SK-N-SH (cell line): ENCODE measurements at regions not wholly inside any gene's neighbourhood (a gene's known extent, or its start where the extent isn't known, plus 50 kb on each side); places are given as distances from the start of the nearest gene placed in this dataset.
A peak's percentile ranks its signal among the peaks of the same experiment; 100 is the strongest.

Source experiments
- CTCF ChIA-PET: fragments of 300-600, 350-600 bp; formaldehyde crosslinking; extraction: SDS; loops from one replicate; lab custom pipeline; 2021; lab: Yijun Ruan, JAX
- POLR2A ChIA-PET: fragments of 350-600 bp; sonication (Branson Sonifier 250); formaldehyde crosslinking; extraction: SDS; loops from one replicate; lab custom pipeline; 2020; ENCODE audit warnings: antibody characterized with exemption, inconsistent platforms; lab: Yijun Ruan, JAX
- DNase-seq: peaks from one replicate; pipeline ENCODE4 v3.0.0; 2012
- H2AFZ ChIP-seq: fragments of 200-600 bp; sonication (generic); 2 replicates; pipeline ENCODE4 v1.8.1; 2016; ENCODE audit warnings: antibody characterized with exemption, mild to moderate bottlenecking, low read depth
- H3F3A ChIP-seq: fragments of 200-600 bp; sonication (generic); replicated peaks from 2 replicates; pipeline ENCODE3; 2016; ENCODE audit warnings: antibody characterized with exemption, mild to moderate bottlenecking; ENCODE audit not compliant: insufficient read depth
- H3K27ac ChIP-seq, 2 experiments: fragments of 200-500 bp in 1 of 2; fragments of 200-600 bp in 1 of 2; sonication (Bioruptor generic) in 1 of 2; sonication (generic), shearing (Covaris generic) in 1 of 2; 2 replicates each; pipeline versions ENCODE4 v1.5.1 to v1.6.1; 2014 to 2016; ENCODE audit warnings: low read depth in 2 of 2, inconsistent platforms in 1 of 2, low read length in 1 of 2, mild to moderate bottlenecking in 1 of 2, mixed read lengths in 1 of 2
- H3K27me3 ChIP-seq: fragments of 200-600 bp; sonication (generic), shearing (Covaris generic); 2 replicates; pipeline ENCODE4 v1.6.1; 2016; ENCODE audit warnings: mixed run types; ENCODE audit not compliant: insufficient read depth
- H3K36me3 ChIP-seq, 2 experiments: fragments of 200-500 bp in 1 of 2; fragments of 200-600 bp in 1 of 2; sonication (Bioruptor generic) in 1 of 2; sonication (generic) in 1 of 2; replicated peaks in 1 of 2; 2 replicates each; pipeline versions ENCODE3 to v1.5.1; 2014 to 2016; ENCODE audit warnings: low read length in 1 of 2, mild to moderate bottlenecking in 1 of 2; ENCODE audit not compliant: insufficient read depth in 2 of 2, control insufficient read depth in 1 of 2
- H3K4me1 ChIP-seq, 2 experiments: fragments of 200-500 bp in 1 of 2; fragments of 200-600 bp in 1 of 2; sonication (Bioruptor generic) in 1 of 2; sonication (generic), shearing (Covaris generic) in 1 of 2; 2 replicates each; pipeline versions ENCODE4 v1.5.1 to v1.6.1; 2014 to 2016; ENCODE audit warnings: low read depth in 1 of 2, low read length in 1 of 2, mixed run types in 1 of 2; ENCODE audit not compliant: insufficient read depth in 2 of 2, control insufficient read depth in 1 of 2
- H3K4me2 ChIP-seq: fragments of 200-600 bp; sonication (generic), shearing (Covaris generic); 2 replicates; pipeline ENCODE4 v1.6.1; 2017; ENCODE audit warnings: mixed run types
- H3K4me3 ChIP-seq, 2 experiments: fragments of 200-500 bp in 1 of 2; fragments of 200-600 bp in 1 of 2; sonication (Bioruptor generic) in 1 of 2; sonication (generic), shearing (Covaris generic) in 1 of 2; 2 replicates each; pipeline versions ENCODE4 v1.5.1 to v1.8.1; 2014 to 2016; ENCODE audit warnings: low read depth in 2 of 2, inconsistent platforms in 1 of 2, low read length in 1 of 2, mild to moderate bottlenecking in 1 of 2, mixed read lengths in 1 of 2, moderate library complexity in 1 of 2
- H3K79me2 ChIP-seq: fragments of 200-600 bp; sonication (generic); 2 replicates; pipeline ENCODE4 v1.8.1; 2017; ENCODE audit warnings: mild to moderate bottlenecking; ENCODE audit not compliant: insufficient read depth
- H3K9ac ChIP-seq: fragments of 200-600 bp; sonication (generic); 2 replicates; pipeline ENCODE4 v1.6.1; 2017; ENCODE audit warnings: mixed run types
- H3K9me2 ChIP-seq: fragments of 200-600 bp; sonication (generic); 2 replicates; pipeline ENCODE4 v1.6.1; 2017; ENCODE audit warnings: mixed run types
- H3K9me3 ChIP-seq: fragments of 200-600 bp; sonication (generic); 2 replicates; pipeline ENCODE4 v1.6.1; 2017; ENCODE audit warnings: mixed run types, mild to moderate bottlenecking, moderate library complexity
- H4K20me1 ChIP-seq: fragments of 200-600 bp; sonication (generic); 2 replicates; pipeline ENCODE4 v1.6.1; 2017; ENCODE audit warnings: mild to moderate bottlenecking, mixed run types; ENCODE audit not compliant: insufficient read depth
- CHD2 ChIP-seq: fragments of 150-350 bp; IDR thresholded peaks from 2 replicates; pipeline ENCODE4 v1.6.1; 2018; ENCODE audit warnings: low read length; ENCODE audit not compliant: partially characterized antibody
- ELF1 ChIP-seq: IDR thresholded peaks from 2 replicates; pipeline ENCODE4 v1.4.0; 2012
- EP300 ChIP-seq, 2 experiments: IDR thresholded peaks; 2 replicates each; pipeline versions ENCODE4 v1.4.0 to v1.6.1; 2012; ENCODE audit warnings: borderline replicate concordance in 1 of 2, low read depth in 1 of 2, low read length in 1 of 2
- FOSL2 ChIP-seq: IDR thresholded peaks from 2 replicates; pipeline ENCODE4 v1.4.0; 2012; ENCODE audit warnings: low read depth, mild to moderate bottlenecking, moderate library complexity, borderline replicate concordance
- FOXM1 ChIP-seq: IDR thresholded peaks from 2 replicates; pipeline ENCODE4 v1.4.0; 2012; ENCODE audit warnings: low read depth, mild to moderate bottlenecking
- GATA2 ChIP-seq: sonication (generic); formaldehyde crosslinking; IDR thresholded peaks from 2 replicates; pipeline ENCODE4 v1.5.0; 2020; ENCODE audit warnings: mild to moderate bottlenecking, missing genetic modification reagents
- JUND ChIP-seq: IDR thresholded peaks from 2 replicates; pipeline ENCODE4 v1.4.0; 2012
- MEF2A ChIP-seq: IDR thresholded peaks from 2 replicates; pipeline ENCODE4 v1.4.0; 2012; ENCODE audit warnings: low read depth, borderline replicate concordance
- NRF1 ChIP-seq: IDR thresholded peaks from 2 replicates; pipeline ENCODE4 v1.6.1; 2012; ENCODE audit warnings: low read depth, mild to moderate bottlenecking, low read length
- PBX3 ChIP-seq: IDR thresholded peaks from 2 replicates; pipeline ENCODE4; 2012
- POLR2AphosphoS5 ChIP-seq: IDR thresholded peaks from 2 replicates; pipeline ENCODE4 v1.6.1; 2012; ENCODE audit warnings: low read depth, low read length
- RFX5 ChIP-seq: IDR thresholded peaks from 2 replicates; pipeline ENCODE4 v1.6.1; 2012; ENCODE audit warnings: mild to moderate bottlenecking, improper control_type of control experiment, low read length
- RXRA ChIP-seq: IDR thresholded peaks from 2 replicates; pipeline ENCODE4 v1.4.0; 2012; ENCODE audit warnings: low read depth, mild to moderate bottlenecking, borderline replicate concordance
- SMC3 ChIP-seq: IDR thresholded peaks from 2 replicates; pipeline ENCODE4 v1.6.1; 2012; ENCODE audit warnings: low read depth, low read length, improper control_type of control experiment
- TAF1 ChIP-seq: IDR thresholded peaks from 2 replicates; pipeline ENCODE4 v1.6.1; 2012; ENCODE audit warnings: low read depth, mild to moderate bottlenecking, low read length, moderate library complexity, borderline replicate concordance
- TCF12 ChIP-seq: IDR thresholded peaks from 2 replicates; pipeline ENCODE4 v1.4.0; 2012
- TEAD4 ChIP-seq: IDR thresholded peaks from 2 replicates; pipeline ENCODE4 v1.4.0; 2012; ENCODE audit warnings: mild to moderate bottlenecking, borderline replicate concordance; ENCODE audit not compliant: insufficient read depth
- YY1 ChIP-seq: IDR thresholded peaks from 2 replicates; pipeline ENCODE4 v1.4.0; 2012; ENCODE audit warnings: low read depth, mild to moderate bottlenecking
- WGBS: methylation state at CpG from one replicate; pipeline ENCODE4 v1.1.6; 2017; ENCODE audit warnings: low lambda C conversion rate; 5-methylcytosine and 5-hydroxymethylcytosine counted together
- TF ChIP-seq, protein P1 (sequence below): IDR thresholded peaks from 2 replicates; pipeline ENCODE4 v1.4.0; 2012; ENCODE audit warnings: low read depth, borderline replicate concordance
- TF ChIP-seq, protein P2 (sequence below): IDR thresholded peaks from 2 replicates; pipeline ENCODE4 v1.4.0; 2012; ENCODE audit warnings: low read depth, borderline replicate concordance
- TF ChIP-seq, protein P3 (sequence below): fragments of 200-600 bp; sonication (generic); IDR thresholded peaks from 2 replicates; pipeline ENCODE4 v1.6.1; 2017; ENCODE audit warnings: antibody characterized with exemption, mild to moderate bottlenecking, moderate library complexity
- TF ChIP-seq, protein P4 (sequence below): IDR thresholded peaks from 2 replicates; pipeline ENCODE4 v1.4.0; 2012; ENCODE audit warnings: low read depth

DNA sequence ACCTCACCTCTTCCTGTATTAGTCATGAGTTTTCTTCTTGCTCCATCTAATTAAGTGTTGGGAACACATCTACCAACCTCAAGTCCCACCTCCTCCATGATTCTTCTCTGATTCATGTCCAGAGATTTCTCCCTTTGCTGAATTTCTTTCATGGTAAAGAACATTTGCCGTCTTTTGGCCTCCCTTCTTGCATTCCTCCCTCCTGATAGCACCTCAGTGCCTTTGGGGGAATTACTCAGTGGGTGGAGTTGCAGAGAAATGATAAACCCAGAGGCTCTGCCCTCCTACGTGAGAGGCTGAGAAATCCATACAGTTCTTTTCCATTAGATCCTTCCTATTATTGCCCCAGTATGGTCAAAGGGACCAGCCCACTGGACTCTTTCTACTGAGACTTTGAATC, 651.9 kb downstream of the SLC4A3 start:
- Histone ChIP-seq H3K4me2 (0 out of 2 replicates have a peak overlapping the region, but pooled peaks have one; percentile 16), H4K20me1 (no peaks in the 10 kb centered on the region), H3K4me3 (no peak overlapping the region), H3F3A (peaks cover 36% of the 10 kb centered on the region), H3K4me1 (peaks cover 0 to 44% of the 10 kb centered on the region in 2 experiments; a peak in 3 of 4 replicates), H3K27me3 (no peaks in the 10 kb centered on the region), H3K9ac (peak overlapping the region; percentile 47; the same call in 1 of the 2 replicates), H3K79me2 (no peaks in the 10 kb centered on the region), H3K36me3 (no peaks in the 10 kb centered on the region), H2AFZ (peak overlapping the region; percentile 30), H3K9me3 (no peaks in the 10 kb centered on the region), H3K27ac (peak overlapping the region in 1 of 2 experiments; percentile 76; a peak in 2 of 4 replicates), H3K9me2 (no peaks in the 10 kb centered on the region)
- WGBS, result 10% methylated on average over 2 of the region's 2 CpGs
- ChIA-PET CTCF (no interaction called here), POLR2A (no interaction called here)
- TF ChIP-seq EP300 (IDR thresholded peaks at IDR 0.05; ENCODE audit: borderline replicate concordance in 1 of 2, low read depth in 1 of 2, low read length in 1 of 2) (no peak; a peak in 1 of 4 replicates), FOSL2 (peak; percentile 39; the same call in 1 of the 2 replicates)
- DNase-seq, result no peak

GRCh38 chr2:220279840-220280239, 652.4 kb downstream of the SLC4A3 start:
- H3K9ac ChIP-seq, result peak overlapping the region; percentile 47; the same call in 1 of the 2 replicates
- TF ChIP-seq TAF1 (no peak), JUND (peak; percentile 81), TEAD4 (peak; percentile 61; the same call in 1 of the 2 replicates), GATA2 (CRISPR knock-in tag) (no peak), YY1 (no peak), PBX3 (peak; percentile 57), ELF1 (no peak), RXRA (peak; percentile 32; the same call in 1 of the 2 replicates), RFX5 (no peak), FOXM1 (0 out of 2 replicates have a peak, but pooled peaks have one; percentile 50), TCF12 (peak; percentile 70; the same call in 1 of the 2 replicates), SMC3 (no peak), FOSL2 (peak; percentile 81), POLR2AphosphoS5 (no peak), NRF1 (no peak), CHD2 (no peak), MEF2A (no peak)
- TF ChIP-seq, protein P1, sequence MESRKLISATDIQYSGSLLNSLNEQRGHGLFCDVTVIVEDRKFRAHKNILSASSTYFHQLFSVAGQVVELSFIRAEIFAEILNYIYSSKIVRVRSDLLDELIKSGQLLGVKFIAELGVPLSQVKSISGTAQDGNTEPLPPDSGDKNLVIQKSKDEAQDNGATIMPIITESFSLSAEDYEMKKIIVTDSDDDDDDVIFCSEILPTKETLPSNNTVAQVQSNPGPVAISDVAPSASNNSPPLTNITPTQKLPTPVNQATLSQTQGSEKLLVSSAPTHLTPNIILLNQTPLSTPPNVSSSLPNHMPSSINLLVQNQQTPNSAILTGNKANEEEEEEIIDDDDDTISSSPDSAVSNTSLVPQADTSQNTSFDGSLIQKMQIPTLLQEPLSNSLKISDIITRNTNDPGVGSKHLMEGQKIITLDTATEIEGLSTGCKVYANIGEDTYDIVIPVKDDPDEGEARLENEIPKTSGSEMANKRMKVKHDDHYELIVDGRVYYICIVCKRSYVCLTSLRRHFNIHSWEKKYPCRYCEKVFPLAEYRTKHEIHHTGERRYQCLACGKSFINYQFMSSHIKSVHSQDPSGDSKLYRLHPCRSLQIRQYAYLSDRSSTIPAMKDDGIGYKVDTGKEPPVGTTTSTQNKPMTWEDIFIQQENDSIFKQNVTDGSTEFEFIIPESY, result no peak
- TF ChIP-seq, protein P2, sequence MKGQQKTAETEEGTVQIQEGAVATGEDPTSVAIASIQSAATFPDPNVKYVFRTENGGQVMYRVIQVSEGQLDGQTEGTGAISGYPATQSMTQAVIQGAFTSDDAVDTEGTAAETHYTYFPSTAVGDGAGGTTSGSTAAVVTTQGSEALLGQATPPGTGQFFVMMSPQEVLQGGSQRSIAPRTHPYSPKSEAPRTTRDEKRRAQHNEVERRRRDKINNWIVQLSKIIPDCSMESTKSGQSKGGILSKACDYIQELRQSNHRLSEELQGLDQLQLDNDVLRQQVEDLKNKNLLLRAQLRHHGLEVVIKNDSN, result no peak
- TF ChIP-seq, protein P3, sequence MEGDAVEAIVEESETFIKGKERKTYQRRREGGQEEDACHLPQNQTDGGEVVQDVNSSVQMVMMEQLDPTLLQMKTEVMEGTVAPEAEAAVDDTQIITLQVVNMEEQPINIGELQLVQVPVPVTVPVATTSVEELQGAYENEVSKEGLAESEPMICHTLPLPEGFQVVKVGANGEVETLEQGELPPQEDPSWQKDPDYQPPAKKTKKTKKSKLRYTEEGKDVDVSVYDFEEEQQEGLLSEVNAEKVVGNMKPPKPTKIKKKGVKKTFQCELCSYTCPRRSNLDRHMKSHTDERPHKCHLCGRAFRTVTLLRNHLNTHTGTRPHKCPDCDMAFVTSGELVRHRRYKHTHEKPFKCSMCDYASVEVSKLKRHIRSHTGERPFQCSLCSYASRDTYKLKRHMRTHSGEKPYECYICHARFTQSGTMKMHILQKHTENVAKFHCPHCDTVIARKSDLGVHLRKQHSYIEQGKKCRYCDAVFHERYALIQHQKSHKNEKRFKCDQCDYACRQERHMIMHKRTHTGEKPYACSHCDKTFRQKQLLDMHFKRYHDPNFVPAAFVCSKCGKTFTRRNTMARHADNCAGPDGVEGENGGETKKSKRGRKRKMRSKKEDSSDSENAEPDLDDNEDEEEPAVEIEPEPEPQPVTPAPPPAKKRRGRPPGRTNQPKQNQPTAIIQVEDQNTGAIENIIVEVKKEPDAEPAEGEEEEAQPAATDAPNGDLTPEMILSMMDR, result no peak
- TF ChIP-seq, protein P4, sequence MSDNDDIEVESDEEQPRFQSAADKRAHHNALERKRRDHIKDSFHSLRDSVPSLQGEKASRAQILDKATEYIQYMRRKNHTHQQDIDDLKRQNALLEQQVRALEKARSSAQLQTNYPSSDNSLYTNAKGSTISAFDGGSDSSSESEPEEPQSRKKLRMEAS, result no peak

More at GRCh38 chr2:220279840-220280239, 652.4 kb downstream of the SLC4A3 start:
- CTCF ChIA-PET, result no interaction called here
- H3K4me2 ChIP-seq, result 0 out of 2 replicates have a peak overlapping the region, but pooled peaks have one; percentile 16
- H4K20me1 ChIP-seq, result no peaks in the 10 kb centered on the region
- H3K9me2 ChIP-seq, result no peaks in the 10 kb centered on the region
- POLR2A ChIA-PET, result interaction anchor here (0.6 kb wide), 1 partner anchor 248 kb away, joined by 3 read pairs; no protein-coding TSS in a partner anchor
- no peaks in the 10 kb centered on the region for H3K9me3 ChIP-seq
- peak overlapping the region in 1 of 2 experiments; percentile 76; a peak in 2 of 4 replicates for H3K27ac ChIP-seq
- H3K4me1 ChIP-seq, result peaks cover 0 to 44% of the 10 kb centered on the region in 2 experiments; a peak in 3 of 4 replicates
- H3K4me3 ChIP-seq, result no peak overlapping the region
- no peaks in the 10 kb centered on the region for H3K36me3 ChIP-seq
- no peak for DNase-seq
- no peaks in the 10 kb centered on the region for H3K27me3 ChIP-seq
- H3F3A ChIP-seq, result peaks cover 36% of the 10 kb centered on the region
- no peaks in the 10 kb centered on the region for H3K79me2 ChIP-seq
- peak overlapping the region; percentile 30 for H2AFZ ChIP-seq
